ENCODE measurements at regions not wholly inside any gene's neighbourhood (a gene's known extent, or its start where the extent isn't known, plus 50 kb on each side); places are given as distances from the start of the nearest gene placed in this dataset.

GRCh38 chr7:12949060-12949931, 261.9 kb downstream of the ARL4A start:
- Histone ChIP-seq H3K27ac (ENCODE audit: low read depth in 1 of 2, low read length in 2 of 2) (no peak overlapping the region), H3K4me1 (ENCODE audit: control insufficient read depth in 4 of 4, insufficient read depth in 4 of 4, low read length in 3 of 4) (no peaks in the 10 kb centered on the region), H3K4me3 (ENCODE audit: low read depth in 1 of 3, low read length in 3 of 3) (no peak overlapping the region), H3K9ac (ENCODE audit: low read depth in 1 of 2, low read length in 2 of 2) (no peak overlapping the region), H3K27me3 (ENCODE audit: control insufficient read depth in 4 of 4, insufficient read depth in 4 of 4, low read length in 3 of 4) (no peaks in the 10 kb centered on the region), H3K36me3 (ENCODE audit: control insufficient read depth in 4 of 4, insufficient read depth in 3 of 4, low read depth in 1 of 4, low read length in 3 of 4) (no peaks in the 10 kb centered on the region), H3K9me3 (ENCODE audit: control insufficient read depth in 4 of 4, low read length in 3 of 4) (no peaks in the 10 kb centered on the region)
- DNase-seq (ENCODE audit: low spot score) = no peak
- WGBS = 78% methylated on average over 4 of the region's 4 CpGs
- TF ChIP-seq GABPA (IDR thresholded peaks at IDR 0.05 in 1 of 2, conservative IDR thresholded peaks at IDR 0.05 in 1 of 2) (no peak), YY1 (IDR thresholded peaks at IDR 0.05) (no peak), EGR1 (IDR thresholded peaks at IDR 0.05; ENCODE audit: low read depth in 2 of 2) (no peak), MAX (IDR thresholded peaks at IDR 0.05) (no peak), HNF4G (IDR thresholded peaks at IDR 0.05) (no peak), REST (IDR thresholded peaks at IDR 0.05) (no peak), FOXA2 (IDR thresholded peaks at IDR 0.05) (no peak), TAF1 (conservative IDR thresholded peaks at IDR 0.05) (no peak), RXRA (IDR thresholded peaks at IDR 0.05) (no peak)

- no peak overlapping the region for H3K27ac ChIP-seq (ENCODE audit: low read depth in 1 of 2, low read length in 2 of 2)
- no peak overlapping the region for H3K9ac ChIP-seq (ENCODE audit: low read depth in 1 of 2, low read length in 2 of 2)
- H3K4me3 ChIP-seq (ENCODE audit: low read depth in 1 of 3, low read length in 3 of 3) = no peak overlapping the region
- no peak for DNase-seq (ENCODE audit: low spot score)
- WGBS = 94% methylated on average over 6 of the region's 6 CpGs
- no peak for TF ChIP-seq RAD21 (IDR thresholded peaks at IDR 0.05)
- TF ChIP-seq RXRA (IDR thresholded peaks at IDR 0.05) = no peak
- no peak for TF ChIP-seq CTCF (IDR thresholded peaks at IDR 0.05; ENCODE audit: low read depth, low read length, missing input control)
- TF ChIP-seq MAX (IDR thresholded peaks at IDR 0.05) = no peak
- no peak for TF ChIP-seq JUND (IDR thresholded peaks at IDR 0.05)
- TF ChIP-seq ZBTB33 (IDR thresholded peaks at IDR 0.05) = no peak
- TF ChIP-seq SP1 (IDR thresholded peaks at IDR 0.05) = no peak
- no peak for TF ChIP-seq NR2F2 (IDR thresholded peaks at IDR 0.05)
- no peak for TF ChIP-seq REST (IDR thresholded peaks at IDR 0.05)
- no peak for TF ChIP-seq HNF4G (IDR thresholded peaks at IDR 0.05)
- no peaks in the 10 kb centered on the region for H3K9me3 ChIP-seq (ENCODE audit: control insufficient read depth in 4 of 4, low read length in 3 of 4)
- H3K27me3 ChIP-seq (ENCODE audit: control insufficient read depth in 4 of 4, insufficient read depth in 4 of 4, low read length in 3 of 4) = no peaks in the 10 kb centered on the region
- no peaks in the 10 kb centered on the region for H3K4me1 ChIP-seq (ENCODE audit: control insufficient read depth in 4 of 4, insufficient read depth in 4 of 4, low read length in 3 of 4)
- H3K36me3 ChIP-seq (ENCODE audit: control insufficient read depth in 4 of 4, insufficient read depth in 3 of 4, low read depth in 1 of 4, low read length in 3 of 4) = no peaks in the 10 kb centered on the region
Observed at GRCh38 chr7:12951397-12951801, 264.0 kb downstream of the ARL4A start.

All from liver (tissue), 8 donors.